Keratinocyte (primary cell): ENCODE measurements at regions not wholly inside any gene's neighbourhood (a gene's known extent, or its start where the extent isn't known, plus 50 kb on each side); places are given as distances from the start of the nearest gene placed in this dataset.

Experiments used
- DNase-seq: peaks from one replicate; pipeline ENCODE4 v3.0.0-alpha.2; 2011; ENCODE audit warnings: low read depth, missing footprints, low spot score
- FAIRE-seq: peaks from 2 replicates; lab custom pipeline; 2011; peaks lifted over from hg19 to GRCh38; lab: Jason Lieb, UNC
- H2AFZ ChIP-seq: 2 replicates; pipeline ENCODE4 v1.6.0; 2012; ENCODE audit warnings: low read length, control low read depth, inconsistent platforms; ENCODE audit not compliant: control insufficient read depth
- H3K27ac ChIP-seq: 2 replicates; pipeline ENCODE4 v1.5.1; 2011; ENCODE audit warnings: low read length; ENCODE audit not compliant: control insufficient read depth, insufficient read depth
- H3K27me3 ChIP-seq: 3 replicates; pipeline ENCODE4 v1.6.0; 2011; ENCODE audit warnings: low read length; ENCODE audit not compliant: control insufficient read depth, insufficient read depth; ENCODE audit errors: extremely low read depth
- H3K36me3 ChIP-seq, 2 experiments: 2 replicates in 1 of 2; 3 replicates in 1 of 2; pipeline ENCODE4 v1.5.1; 2011; ENCODE audit warnings: low read length in 2 of 2, mild to moderate bottlenecking in 1 of 2; ENCODE audit not compliant: control insufficient read depth in 2 of 2, insufficient read depth in 2 of 2; ENCODE audit errors: extremely low read depth in 1 of 2
- H3K4me1 ChIP-seq: 3 replicates; pipeline ENCODE4 v1.5.1; 2011; ENCODE audit warnings: low read length; ENCODE audit not compliant: control insufficient read depth, insufficient read depth; ENCODE audit errors: extremely low read depth
- H3K4me2 ChIP-seq: 3 replicates; pipeline ENCODE4 v1.6.0; 2011; ENCODE audit warnings: low read depth, low read length; ENCODE audit not compliant: control insufficient read depth, insufficient read depth; ENCODE audit errors: extremely low read depth
- H3K4me3 ChIP-seq, 3 experiments: fragments of 200-600 bp in 1 of 3; sonication (generic) in 1 of 3; 2 replicates in 2 of 3; 3 replicates in 1 of 3; pipeline ENCODE4 v1.5.1; 2011 to 2016; ENCODE audit warnings: low read length in 3 of 3, mild to moderate bottlenecking in 3 of 3, control low read depth in 2 of 3, inconsistent platforms in 1 of 3, low read depth in 1 of 3, mixed read lengths in 1 of 3, mixed run types in 1 of 3, moderate library complexity in 1 of 3; ENCODE audit not compliant: control insufficient read depth in 2 of 3, insufficient read depth in 2 of 3; ENCODE audit errors: extremely low read depth in 1 of 3
- H3K79me2 ChIP-seq: 2 replicates; pipeline ENCODE4 v1.6.0; 2012; ENCODE audit warnings: low read length; ENCODE audit not compliant: control insufficient read depth, insufficient read depth
- H3K9ac ChIP-seq: 3 replicates; pipeline ENCODE4 v1.6.0; 2011; ENCODE audit warnings: low read length; ENCODE audit not compliant: control insufficient read depth, insufficient read depth; ENCODE audit errors: extremely low read depth
- H3K9me1 ChIP-seq: 3 replicates; pipeline ENCODE4 v1.6.0; 2011; ENCODE audit warnings: low read length; ENCODE audit not compliant: control insufficient read depth, insufficient read depth; ENCODE audit errors: extremely low read depth
- H3K9me3 ChIP-seq: 2 replicates; pipeline ENCODE4 v1.5.1; 2012; ENCODE audit warnings: low read depth, low read length; ENCODE audit not compliant: control insufficient read depth
- H4K20me1 ChIP-seq: 3 replicates; pipeline ENCODE4 v1.6.0; 2011; ENCODE audit warnings: low read length; ENCODE audit not compliant: control insufficient read depth, insufficient read depth; ENCODE audit errors: extremely low read depth
- CTCF ChIP-seq, 3 experiments: IDR thresholded peaks in 1 of 3; conservative IDR thresholded peaks in 1 of 3; optimal IDR thresholded peaks in 1 of 3; 2 replicates in 2 of 3; 3 replicates in 1 of 3; pipeline versions ENCODE3 to v1.5.1; 2011; ENCODE audit warnings: low read length in 3 of 3, mild to moderate bottlenecking in 3 of 3, moderate library complexity in 2 of 3, control low read depth in 1 of 3, inconsistent platforms in 1 of 3; ENCODE audit not compliant: insufficient read depth in 2 of 3; ENCODE audit errors: extremely low read depth in 1 of 3
- EZH2 ChIP-seq: IDR thresholded peaks from one replicate; pipeline ENCODE4 v1.6.1; 2012; ENCODE audit warnings: inconsistent platforms, mild to moderate bottlenecking, low read length, moderate library complexity
- dilution Hi-C: fragments of 300-500 bp; cut with MboI; formaldehyde crosslinking; loops from one replicate; pipeline ENCODE4 v1.7.0; 2020; ENCODE audit warnings: low sequenced_read_pairs; ENCODE audit not compliant: extremely low pct_ligation_motif_present

GRCh38 chrX:8967461-8967860 lies 66.5 kb downstream of the FAM9B start:
- Histone ChIP-seq H3K9me1 (no peaks in the 10 kb centered on the region), H2AFZ (no peak overlapping the region), H3K9me3 (no peaks in the 10 kb centered on the region), H3K36me3 (no peaks in the 10 kb centered on the region), H3K4me3 (no peak overlapping the region), H4K20me1 (no peaks in the 10 kb centered on the region), H3K27ac (no peak overlapping the region), H3K9ac (no peak overlapping the region), H3K27me3 (no peaks in the 10 kb centered on the region), H3K4me1 (no peaks in the 10 kb centered on the region), H3K79me2 (no peaks in the 10 kb centered on the region), H3K4me2 (no peak overlapping the region)
- no peak for TF ChIP-seq CTCF (optimal IDR thresholded peaks at IDR 0.05 in 1 of 3, IDR thresholded peaks at IDR 0.05 in 1 of 3, conservative IDR thresholded peaks at IDR 0.05 in 1 of 3; ENCODE audit: extremely low read depth in 1 of 3, insufficient read depth in 2 of 3, low read length in 3 of 3)
- TF ChIP-seq EZH2: no peak
- DNase-seq (no peak), FAIRE-seq (no peak)
- dilution Hi-C loops: no loop called here

GRCh38 chrX:8960957-8961468 lies 72.9 kb downstream of the FAM9B start:
- H3K36me3 ChIP-seq: no peaks in the 10 kb centered on the region
- no peaks in the 10 kb centered on the region for H3K27me3 ChIP-seq
- DNase-seq (no peak), FAIRE-seq (no peak)
- H3K4me1 ChIP-seq: no peaks in the 10 kb centered on the region
- dilution Hi-C loops: no loop called here
- H4K20me1 ChIP-seq: no peaks in the 10 kb centered on the region
- H3K27ac ChIP-seq: no peak overlapping the region
- H3K9me3 ChIP-seq: no peaks in the 10 kb centered on the region
- H2AFZ ChIP-seq: no peak overlapping the region
- no peaks in the 10 kb centered on the region for H3K9me1 ChIP-seq
- TF ChIP-seq CTCF (optimal IDR thresholded peaks at IDR 0.05 in 1 of 3, IDR thresholded peaks at IDR 0.05 in 1 of 3, conservative IDR thresholded peaks at IDR 0.05 in 1 of 3; ENCODE audit: extremely low read depth in 1 of 3, insufficient read depth in 2 of 3, low read length in 3 of 3) (no peak), EZH2 (no peak)
- H3K9ac ChIP-seq: no peak overlapping the region
- H3K4me2 ChIP-seq: no peak overlapping the region
- H3K4me3 ChIP-seq: no peak overlapping the region
- H3K79me2 ChIP-seq: no peaks in the 10 kb centered on the region
